ENCODE measurements at regions not wholly inside any gene's neighbourhood (a gene's known extent, or its start where the extent isn't known, plus 50 kb on each side); places are given as distances from the start of the nearest gene placed in this dataset.

DNA sequence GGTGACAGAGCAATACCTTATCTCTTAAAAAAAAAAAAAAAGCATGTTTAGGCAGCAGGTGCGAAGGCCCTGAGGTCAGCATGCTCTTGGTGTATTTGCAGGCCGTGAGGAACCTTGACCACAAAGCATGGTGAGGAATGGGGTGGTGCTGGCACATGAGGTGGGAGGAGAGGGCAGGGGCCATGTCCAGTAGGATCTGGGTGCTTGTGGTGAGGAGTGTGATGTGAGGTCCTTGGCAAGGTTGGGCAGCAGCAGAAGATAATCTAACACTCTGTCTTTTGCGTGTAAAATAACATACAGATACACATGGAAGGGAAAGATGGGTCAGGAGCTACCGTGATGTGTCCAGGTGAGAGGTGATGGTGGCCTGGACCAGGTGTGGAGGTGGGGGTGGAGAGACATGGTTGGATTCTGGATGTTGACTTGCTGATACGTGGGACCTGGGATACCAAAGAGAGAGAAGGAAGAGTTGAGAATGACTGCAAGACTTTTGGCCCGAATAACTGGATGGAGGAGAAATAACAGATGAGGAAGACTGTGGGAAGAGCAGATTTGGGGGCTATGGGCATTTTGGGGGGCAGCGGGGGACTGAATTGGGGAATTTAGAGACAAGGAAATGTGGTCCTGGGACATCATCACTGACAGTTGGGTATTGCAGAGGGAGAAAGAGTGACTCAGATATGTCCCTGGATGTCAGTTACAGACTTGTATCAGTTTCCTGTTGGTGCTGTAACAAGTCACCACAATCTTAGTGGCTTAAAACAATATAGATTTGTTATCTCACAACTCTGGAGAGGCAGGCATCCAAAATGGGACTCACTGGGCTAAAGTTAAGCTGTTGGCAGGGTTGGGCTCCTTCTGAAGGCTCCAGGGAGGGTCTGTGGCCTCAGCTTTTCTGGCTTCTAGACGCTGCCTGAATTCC is 274.9 kb downstream of the HAPSTR1 start:
- DNase-seq (ENCODE audit: low read depth in 3 of 3, low spot score in 2 of 3) = no peak

GRCh38 chr16:9370061-9370491 is 278.6 kb downstream of the HAPSTR1 start:
- DNase-seq (ENCODE audit: low read depth in 3 of 3, low spot score in 2 of 3) = peak; percentile 8 to 44 (median 30)

GRCh38 chr16:9371713-9372448 is 280.4 kb downstream of the HAPSTR1 start:
- no peak for DNase-seq (ENCODE audit: low read depth in 3 of 3, low spot score in 2 of 3)

GRCh38 chr16:9372934-9373890 is 281.8 kb downstream of the HAPSTR1 start:
- DNase-seq (ENCODE audit: low read depth in 3 of 3, low spot score in 2 of 3) = peak in 1 of 3 donors; percentile 1

DNA sequence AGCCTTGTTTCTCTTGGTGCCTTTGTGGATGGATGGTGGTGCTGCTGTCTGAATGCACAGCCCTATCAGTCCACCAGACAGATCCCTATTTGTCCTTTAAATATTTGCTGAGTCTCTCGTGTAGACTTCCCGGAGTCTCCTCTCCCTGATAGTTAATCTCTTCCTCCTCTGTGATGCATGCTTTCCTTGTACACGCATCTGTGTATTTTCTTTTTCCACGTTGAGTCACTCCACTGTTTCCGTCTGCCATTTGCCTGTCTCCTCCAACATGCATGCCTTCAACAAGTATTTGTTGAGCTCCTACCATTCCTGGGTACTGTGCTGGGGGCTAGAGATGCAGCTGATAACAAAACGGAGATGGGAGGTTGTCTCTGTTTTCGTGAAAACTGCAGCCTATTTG is 282.6 kb downstream of the HAPSTR1 start:
- no peak for DNase-seq (ENCODE audit: low read depth in 3 of 3, low spot score in 2 of 3)

DNA sequence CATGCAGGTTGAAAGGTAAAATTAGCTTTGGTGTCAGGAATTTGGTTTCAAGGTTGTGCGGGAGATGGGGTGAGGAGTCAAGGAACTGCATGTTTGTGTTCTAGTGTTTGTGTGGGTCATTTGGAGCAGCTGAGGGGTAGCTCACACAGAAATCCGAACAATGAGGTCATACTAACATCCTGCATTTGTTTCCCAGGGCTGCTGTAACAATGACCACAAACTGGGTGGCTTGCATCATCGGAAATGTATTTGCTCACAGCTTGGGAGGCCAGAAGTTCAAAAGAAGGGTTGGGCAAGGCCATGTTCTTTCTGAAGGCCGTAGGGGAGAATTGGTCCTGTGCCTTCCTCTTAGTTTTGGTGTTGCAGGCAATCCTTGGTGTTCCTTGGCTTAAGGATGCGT is 287.4 kb downstream of the HAPSTR1 start:
- DNase-seq (ENCODE audit: low read depth in 3 of 3, low spot score in 2 of 3) = no peak

DNA sequence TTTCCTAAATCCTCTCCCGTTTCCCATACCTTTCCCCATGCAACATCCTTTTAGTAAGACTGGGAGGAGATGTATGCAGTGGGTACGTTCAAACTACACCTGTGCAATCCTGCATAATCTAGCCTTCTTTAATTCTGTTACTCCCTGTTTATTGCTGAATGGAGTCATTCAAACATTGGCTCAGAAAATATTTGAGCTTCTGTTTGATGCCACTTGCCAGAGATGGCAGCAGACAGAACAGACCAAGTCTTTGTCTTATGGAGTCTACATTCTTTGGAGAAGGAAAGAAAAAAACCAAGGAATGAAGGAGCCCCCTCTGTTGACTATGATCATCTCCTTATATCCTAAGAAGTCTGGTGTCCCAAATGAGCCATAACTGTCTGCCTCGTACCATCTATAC is 288.8 kb downstream of the HAPSTR1 start:
- no peak for DNase-seq (ENCODE audit: low read depth in 3 of 3, low spot score in 2 of 3)

DNA sequence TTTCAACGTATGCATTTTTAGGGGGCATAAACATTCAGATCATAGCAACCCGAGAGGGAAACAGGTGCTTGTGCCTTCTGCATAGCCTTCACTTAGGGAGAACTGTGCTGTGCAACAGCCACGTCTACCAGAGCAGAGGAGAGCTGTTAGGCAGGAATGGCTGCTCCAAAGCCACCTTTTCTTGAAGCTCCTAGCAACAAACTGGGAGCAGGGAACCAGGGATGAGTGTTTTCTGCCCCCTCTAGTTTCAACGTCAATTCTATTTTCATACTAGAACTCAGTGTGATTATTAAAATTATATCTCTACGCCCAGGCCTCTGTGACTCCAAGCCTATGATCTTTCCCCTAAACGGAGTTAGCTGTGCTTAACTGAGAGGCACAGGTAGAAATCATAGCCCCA is 290.0 kb downstream of the HAPSTR1 start:
- DNase-seq (ENCODE audit: low read depth in 3 of 3, low spot score in 2 of 3) = no peak

DNA sequence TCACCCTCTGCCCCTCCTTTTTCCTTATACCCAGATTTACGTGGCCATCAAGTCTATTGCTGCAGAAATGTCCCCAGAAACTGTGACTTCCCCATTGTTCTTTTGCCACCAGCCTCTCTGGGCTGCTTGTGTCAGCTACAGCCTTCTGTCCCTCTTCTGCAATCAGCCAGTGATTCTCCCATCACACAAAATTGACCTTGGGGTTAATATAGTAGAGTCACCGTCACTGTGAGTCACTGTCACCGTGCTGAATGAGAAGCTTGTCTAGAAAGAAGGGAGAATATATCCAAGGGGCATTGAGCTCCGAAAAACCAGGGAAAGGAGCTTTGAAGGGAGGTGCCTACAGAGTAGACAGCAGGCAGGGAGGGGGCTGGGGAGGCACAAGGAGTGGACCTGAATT is 290.5 kb downstream of the HAPSTR1 start:
- DNase-seq (ENCODE audit: low read depth in 3 of 3, low spot score in 2 of 3) = no peak

DNA sequence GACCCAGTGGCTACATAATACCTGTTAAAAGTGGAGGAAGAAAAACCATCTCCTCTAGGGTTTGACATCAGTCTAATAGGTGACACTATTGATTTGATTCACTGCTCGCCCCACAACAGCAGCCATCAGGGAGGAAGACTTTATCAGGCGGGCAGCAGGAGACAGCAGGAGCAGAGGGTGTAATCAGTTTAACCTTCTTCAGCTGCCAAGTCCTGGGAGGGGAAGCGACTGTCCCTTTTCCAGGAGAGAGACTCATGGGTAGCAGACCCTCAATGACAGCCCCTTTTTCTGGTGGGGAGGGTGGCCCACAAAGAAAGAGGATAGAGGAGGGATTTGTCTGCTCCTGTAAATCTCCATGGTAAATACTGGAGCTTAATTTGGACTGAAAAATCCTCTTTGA is 291.8 kb downstream of the HAPSTR1 start:
- no peak for DNase-seq (ENCODE audit: low read depth in 3 of 3, low spot score in 2 of 3)

DNA sequence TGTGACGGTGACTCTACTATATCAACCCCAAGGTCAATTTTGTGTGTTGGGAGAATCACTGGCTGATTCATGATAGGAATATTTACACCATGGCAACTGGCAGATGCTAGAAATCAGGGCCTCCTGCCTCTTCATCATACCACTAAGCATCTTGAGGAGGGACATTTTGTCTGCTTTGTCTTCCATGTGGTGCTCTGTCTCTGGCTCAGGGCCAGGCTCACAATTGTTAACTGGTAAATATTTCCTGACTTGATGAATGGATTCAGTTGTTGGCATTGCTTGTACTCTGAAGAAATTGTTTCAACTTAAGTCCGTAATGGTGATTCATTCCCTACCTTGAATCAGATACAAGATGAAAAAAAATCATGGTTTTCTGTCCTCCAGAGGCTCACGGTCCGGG is 292.7 kb downstream of the HAPSTR1 start:
- DNase-seq (ENCODE audit: low read depth in 3 of 3, low spot score in 2 of 3) = no peak

GRCh38 chr16:9389543-9390207 is 298.2 kb downstream of the HAPSTR1 start:
- no peak for DNase-seq (ENCODE audit: low read depth in 3 of 3, low spot score in 2 of 3)

DNA sequence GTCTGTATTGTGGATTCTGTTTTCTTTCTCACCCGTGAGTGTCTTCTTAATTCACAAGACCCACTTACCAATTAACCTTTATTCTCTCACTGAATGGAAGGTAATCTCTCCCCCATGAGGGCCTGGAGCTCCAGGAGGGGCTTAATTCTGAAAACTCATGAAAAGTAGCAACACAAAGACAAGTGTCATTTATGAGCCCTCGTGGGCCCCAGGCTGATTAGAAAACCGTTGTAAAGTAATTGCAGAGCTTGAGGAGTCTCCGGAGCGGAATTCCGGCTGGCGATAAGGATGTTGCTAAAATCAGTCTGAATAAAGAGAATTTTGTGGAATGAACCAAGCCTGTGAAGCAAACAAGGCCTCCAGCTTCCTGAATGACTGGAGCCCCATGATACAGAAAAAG is 301.5 kb downstream of the HAPSTR1 start:
- no peak for DNase-seq (ENCODE audit: low read depth in 3 of 3, low spot score in 2 of 3)

GRCh38 chr16:9393591-9393990 is 302.1 kb downstream of the HAPSTR1 start:
- no peak for DNase-seq (ENCODE audit: low read depth in 3 of 3, low spot score in 2 of 3)

DNA sequence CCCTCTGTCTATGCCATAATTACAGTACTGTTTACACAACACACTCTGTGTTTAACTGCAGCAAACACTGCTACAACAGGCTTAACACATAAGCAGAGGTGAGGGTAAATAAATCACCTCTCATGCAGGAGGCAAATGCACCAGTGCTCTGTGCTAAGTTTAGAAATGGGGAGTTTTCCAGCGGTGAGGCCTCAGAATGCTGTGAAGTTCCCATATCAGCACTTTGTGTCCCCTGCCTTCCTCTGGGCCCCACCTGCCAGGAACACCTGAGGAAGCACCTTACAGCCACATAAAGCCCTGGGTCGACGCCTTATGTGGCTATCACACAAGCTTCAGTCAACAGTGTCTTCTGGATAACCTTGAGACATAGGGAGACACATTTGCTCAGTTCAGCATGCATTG is 304.5 kb downstream of the HAPSTR1 start:
- DNase-seq (ENCODE audit: low read depth in 3 of 3, low spot score in 2 of 3) = no peak

- DNase-seq (ENCODE audit: low read depth in 3 of 3, low spot score in 2 of 3) = no peak
Measured at GRCh38 chr16:9399573-9399972, 308.1 kb downstream of the HAPSTR1 start.

DNA sequence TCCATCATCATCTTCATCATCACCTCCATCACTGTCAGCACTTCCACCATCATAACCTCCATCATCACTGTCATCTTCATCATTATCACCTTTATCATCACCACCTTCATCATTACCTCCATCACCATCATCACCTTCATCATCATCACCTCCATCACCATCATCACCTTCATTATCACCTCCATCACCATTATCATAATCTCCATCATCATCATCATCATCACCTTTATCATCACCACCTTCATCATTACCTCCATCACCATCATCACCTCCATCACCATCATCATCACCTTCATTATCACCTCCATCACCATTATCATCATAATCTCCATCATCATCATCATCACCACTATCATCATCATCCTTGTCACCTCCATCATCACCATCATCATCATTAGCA is 309.7 kb downstream of the HAPSTR1 start:
- no peak for DNase-seq (ENCODE audit: low read depth in 3 of 3, low spot score in 2 of 3)

DNA sequence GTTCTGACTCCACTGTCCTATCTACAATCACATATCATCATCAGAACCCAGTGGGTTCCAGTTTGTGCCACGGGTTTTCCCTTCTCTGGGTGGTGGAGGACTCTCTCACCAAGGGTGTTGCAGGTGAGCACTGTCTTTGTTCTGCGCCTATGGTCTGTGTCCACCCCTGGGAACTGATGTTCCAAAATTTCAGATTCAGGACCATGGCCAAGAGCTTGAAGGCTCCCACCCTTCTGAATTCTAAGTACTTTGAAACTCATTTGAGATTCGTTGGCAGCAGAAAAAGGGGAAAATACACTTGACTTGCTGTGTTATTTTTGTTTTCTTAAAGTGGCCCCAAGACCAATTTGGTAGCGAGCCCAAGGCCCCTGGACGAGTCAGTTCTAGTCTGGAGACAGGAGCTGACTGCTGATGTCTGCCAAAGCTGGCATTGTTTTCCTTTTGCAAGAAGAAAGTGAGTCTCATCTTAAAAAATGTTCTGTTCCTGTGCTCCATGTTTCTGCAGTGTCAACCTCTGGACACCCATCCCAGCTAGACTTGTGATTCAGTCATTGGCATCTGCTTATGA is 310.9 kb downstream of the HAPSTR1 start:
- no peak for DNase-seq (ENCODE audit: low read depth in 3 of 3, low spot score in 2 of 3)

DNA sequence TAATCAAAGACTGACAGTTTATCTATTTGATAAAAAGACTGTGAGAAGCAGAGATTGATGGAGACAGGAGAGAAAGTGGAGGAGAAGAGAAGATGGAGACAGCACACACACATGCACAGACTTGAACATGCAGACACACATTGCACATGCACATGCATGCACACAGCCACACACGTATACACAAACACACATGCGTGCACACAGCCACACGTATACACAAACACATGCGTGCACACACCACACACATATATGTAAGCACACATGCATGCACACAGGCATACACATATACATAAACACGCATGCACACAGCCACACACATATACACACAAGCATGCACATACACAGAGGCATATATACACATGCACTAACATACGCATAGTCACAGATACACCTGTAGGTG is 313.4 kb downstream of the HAPSTR1 start:
- DNase-seq (ENCODE audit: low read depth in 3 of 3, low spot score in 2 of 3) = no peak
